Transverse colon (tissue), 4 donors: ENCODE measurements at regions not wholly inside any gene's neighbourhood (a gene's known extent, or its start where the extent isn't known, plus 50 kb on each side); places are given as distances from the start of the nearest gene placed in this dataset.

ENCODE experiments used
- DNase-seq: peaks from one replicate; pipeline ENCODE4 v3.0.0-alpha.2; 2019
- H3K27ac ChIP-seq, 4 donors: fragments of 200-600 bp; sonication (generic); 2 replicates each; pipeline ENCODE4 v1.5.1; 2016 to 2018; ENCODE audit warnings: inconsistent platforms in 4 of 4
- H3K27me3 ChIP-seq: fragments of 200-600 bp; sonication (generic); 2 replicates; pipeline ENCODE4 v1.5.1; 2017; ENCODE audit warnings: inconsistent platforms
- H3K36me3 ChIP-seq, 4 donors: fragments of 200-600 bp; sonication (generic); 2 replicates each; pipeline ENCODE4 v1.5.1; 2017 to 2019; ENCODE audit warnings: inconsistent platforms in 4 of 4
- H3K4me1 ChIP-seq, 4 donors: fragments of 200-600 bp; sonication (generic); 2 replicates each; pipeline ENCODE4 v1.5.1; 2017 to 2020; ENCODE audit warnings: inconsistent platforms in 4 of 4
- H3K4me3 ChIP-seq, 4 donors: fragments of 200-600 bp; sonication (generic); 1 replicate in 1 of 4; 2 replicates in 3 of 4; pipeline versions ENCODE4 v1.5.1 to v1.6.1; 2017 to 2019; ENCODE audit warnings: inconsistent platforms in 4 of 4
- H3K9me3 ChIP-seq, 2 donors: fragments of 200-600 bp; sonication (generic); 2 replicates each; pipeline ENCODE4 v1.5.1; 2017 to 2019; ENCODE audit warnings: inconsistent platforms in 2 of 2
- EP300 ChIP-seq: sonication (generic); formaldehyde crosslinking; IDR thresholded peaks from one replicate; pipeline ENCODE4 v1.6.1; 2017; ENCODE audit warnings: antibody characterized with exemption, low read depth
- POLR2A ChIP-seq: fragments of 450-650 bp; IDR thresholded peaks from one replicate; pipeline ENCODE4 v1.6.1; 2016; ENCODE audit warnings: antibody characterized with exemption, mild to moderate bottlenecking, moderate library complexity
- POLR2AphosphoS5 ChIP-seq, 3 donors: sonication (generic); formaldehyde crosslinking; IDR thresholded peaks; one replicate each; pipeline ENCODE4 v1.6.1; 2016; ENCODE audit warnings: antibody characterized with exemption in 3 of 3
- WGBS, 2 donors: methylation state at CpG; one replicate each; pipeline ENCODE4 v1.1.5; 2018; ENCODE audit warnings: low coverage in 1 of 2; 5-methylcytosine and 5-hydroxymethylcytosine counted together
- in situ Hi-C, 4 donors: fragments of 200-750 bp; cut with MboI; loops; one replicate each; pipeline versions ENCODE4 v1.15.0 to v1.15.1; 2017; ENCODE audit warnings: low sequenced_read_pairs in 3 of 4, low pct_ligation_motif_present in 1 of 4, low pct_unique_long_range_greater_than_20kb in 1 of 4
- intact Hi-C: fragments of 100-400 bp; cut with DNase I; formaldehyde crosslinking; loops from one replicate; pipeline ENCODE4 v1.15.1; 2023; ENCODE audit warnings: low total_unique reads
- TF ChIP-seq, protein P1 (sequence below), 5 experiments: fragments of 200-600 bp in 3 of 5; fragments of 450-650 bp in 2 of 5; sonication (generic) in 3 of 5; IDR thresholded peaks; 1 replicate in 2 of 5; 2 replicates in 3 of 5; pipeline ENCODE4 v1.5.1; 2016 to 2017; ENCODE audit warnings: antibody characterized with exemption in 5 of 5, inconsistent platforms in 3 of 5, mild to moderate bottlenecking in 2 of 5, moderate library complexity in 1 of 5

DNA sequence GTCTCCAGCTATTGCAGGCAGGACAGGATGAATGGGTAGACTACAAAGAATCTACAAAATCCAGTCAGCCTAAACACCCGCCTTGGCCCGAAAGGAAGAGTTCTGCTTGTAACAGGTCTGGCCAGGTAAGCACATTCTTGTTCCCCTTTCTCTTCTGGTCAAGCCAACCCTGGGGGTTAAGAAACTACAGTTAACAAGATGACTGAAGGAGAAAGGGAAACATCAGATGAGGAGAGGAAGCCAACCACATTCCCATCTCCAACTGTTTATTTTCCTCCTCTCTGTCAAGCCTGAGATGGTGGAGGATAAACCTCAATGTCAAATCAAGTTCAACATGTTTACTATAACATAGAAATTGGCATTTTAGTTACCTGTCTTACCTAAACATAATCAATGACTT is 198.9 kb downstream of the IPMK start:
- WGBS, 2 donors, result 86 to 93% methylated on average over 2 of the region's 2 CpGs
- TF ChIP-seq, protein P1, sequence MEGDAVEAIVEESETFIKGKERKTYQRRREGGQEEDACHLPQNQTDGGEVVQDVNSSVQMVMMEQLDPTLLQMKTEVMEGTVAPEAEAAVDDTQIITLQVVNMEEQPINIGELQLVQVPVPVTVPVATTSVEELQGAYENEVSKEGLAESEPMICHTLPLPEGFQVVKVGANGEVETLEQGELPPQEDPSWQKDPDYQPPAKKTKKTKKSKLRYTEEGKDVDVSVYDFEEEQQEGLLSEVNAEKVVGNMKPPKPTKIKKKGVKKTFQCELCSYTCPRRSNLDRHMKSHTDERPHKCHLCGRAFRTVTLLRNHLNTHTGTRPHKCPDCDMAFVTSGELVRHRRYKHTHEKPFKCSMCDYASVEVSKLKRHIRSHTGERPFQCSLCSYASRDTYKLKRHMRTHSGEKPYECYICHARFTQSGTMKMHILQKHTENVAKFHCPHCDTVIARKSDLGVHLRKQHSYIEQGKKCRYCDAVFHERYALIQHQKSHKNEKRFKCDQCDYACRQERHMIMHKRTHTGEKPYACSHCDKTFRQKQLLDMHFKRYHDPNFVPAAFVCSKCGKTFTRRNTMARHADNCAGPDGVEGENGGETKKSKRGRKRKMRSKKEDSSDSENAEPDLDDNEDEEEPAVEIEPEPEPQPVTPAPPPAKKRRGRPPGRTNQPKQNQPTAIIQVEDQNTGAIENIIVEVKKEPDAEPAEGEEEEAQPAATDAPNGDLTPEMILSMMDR (IDR thresholded peaks at IDR 0.05), result no peak
- no peak for TF ChIP-seq POLR2AphosphoS5 (IDR thresholded peaks at IDR 0.05)
- no peaks in the 10 kb centered on the region for H3K27me3 ChIP-seq
- no peaks in the 10 kb centered on the region for H3K9me3 ChIP-seq
- no peaks in the 10 kb centered on the region for H3K36me3 ChIP-seq
- in situ Hi-C loops (no loop called here), intact Hi-C loops (loop anchor here (10.0 kb wide), 1 partner anchor 1874 kb away; no protein-coding TSS in a partner anchor)
- peaks cover 0 to 12% (median 0%) of the 10 kb centered on the region in 4 donors for H3K4me1 ChIP-seq
- DNase-seq, result no peak
- H3K4me3 ChIP-seq, result no peak overlapping the region
- no peak overlapping the region for H3K27ac ChIP-seq

DNA sequence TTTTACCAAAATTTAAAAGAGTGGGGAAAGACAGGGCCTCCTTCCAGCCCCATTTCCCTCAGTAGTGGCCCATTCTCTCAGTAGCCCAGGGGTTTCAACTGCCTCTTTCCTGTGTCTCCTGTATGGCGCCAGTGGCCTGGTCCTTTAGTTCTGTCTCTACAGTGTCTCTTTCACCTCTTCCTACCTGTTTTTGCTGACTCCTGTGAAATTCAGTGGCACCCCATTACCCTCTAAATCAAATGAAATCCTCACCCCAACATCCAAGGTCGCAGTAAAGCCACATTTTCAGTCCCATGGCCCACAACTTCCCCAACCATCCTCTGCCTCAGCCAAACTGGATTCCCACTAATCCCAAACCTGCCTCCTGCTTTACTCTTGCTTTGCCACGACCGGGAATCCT is 200.7 kb downstream of the IPMK start:
- Histone ChIP-seq H3K4me3 (no peak overlapping the region), H3K27me3 (no peaks in the 10 kb centered on the region), H3K4me1 (peaks cover 0 to 17% (median 3%) of the 10 kb centered on the region in 4 donors), H3K27ac (no peak overlapping the region), H3K9me3 (no peaks in the 10 kb centered on the region), H3K36me3 (no peaks in the 10 kb centered on the region)
- 75 to 94% methylated on average over 3 of the region's 4 CpGs for WGBS, 2 donors
- no peak for TF ChIP-seq POLR2A
- TF ChIP-seq EP300, result no peak
- no peak for TF ChIP-seq POLR2AphosphoS5 (IDR thresholded peaks at IDR 0.05)
- TF ChIP-seq, protein P1 (IDR thresholded peaks at IDR 0.05), result no peak
- DNase-seq, result no peak
- intact Hi-C loops, result loop anchor here (10.0 kb wide), 1 partner anchor 1872 kb away; no protein-coding TSS in a partner anchor
- in situ Hi-C loops, result no loop called here

DNA sequence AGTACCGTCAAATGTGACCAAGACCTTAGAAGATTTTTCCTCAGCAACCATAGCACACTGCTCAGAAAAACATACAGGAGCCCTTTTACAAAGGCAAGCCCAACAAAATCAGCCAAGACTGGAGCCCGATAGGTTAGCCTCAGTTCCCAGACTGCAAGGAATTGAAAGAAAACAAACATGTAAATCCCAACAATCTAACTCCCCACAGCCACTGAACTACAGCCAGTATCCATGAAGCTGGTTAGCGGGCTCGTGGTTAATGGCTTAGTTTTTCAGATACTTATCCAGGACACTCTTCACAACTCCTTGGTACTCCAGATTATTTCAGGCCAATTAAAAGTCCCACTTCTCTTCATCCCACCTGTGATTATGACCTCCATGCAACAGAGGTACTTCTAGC is 201.6 kb downstream of the IPMK start:
- intact Hi-C loops, result loop anchor here (10.0 kb wide), 1 partner anchor 1871 kb away; no protein-coding TSS in a partner anchor
- H3K4me1 ChIP-seq, result peaks cover 0 to 17% (median 3%) of the 10 kb centered on the region in 4 donors
- TF ChIP-seq EP300 (no peak), POLR2A (no peak), POLR2AphosphoS5 (IDR thresholded peaks at IDR 0.05) (no peak)
- TF ChIP-seq, protein P1 (IDR thresholded peaks at IDR 0.05), result no peak
- no peaks in the 10 kb centered on the region for H3K27me3 ChIP-seq
- in situ Hi-C loops, result no loop called here
- no peak overlapping the region for H3K4me3 ChIP-seq
- H3K27ac ChIP-seq, result no peak overlapping the region
- H3K9me3 ChIP-seq, result no peaks in the 10 kb centered on the region
- WGBS, 2 donors, result 50 to 62% methylated on average over 3 to 4 of the region's 4 CpGs
- H3K36me3 ChIP-seq, result no peaks in the 10 kb centered on the region
- DNase-seq, result no peak

DNA sequence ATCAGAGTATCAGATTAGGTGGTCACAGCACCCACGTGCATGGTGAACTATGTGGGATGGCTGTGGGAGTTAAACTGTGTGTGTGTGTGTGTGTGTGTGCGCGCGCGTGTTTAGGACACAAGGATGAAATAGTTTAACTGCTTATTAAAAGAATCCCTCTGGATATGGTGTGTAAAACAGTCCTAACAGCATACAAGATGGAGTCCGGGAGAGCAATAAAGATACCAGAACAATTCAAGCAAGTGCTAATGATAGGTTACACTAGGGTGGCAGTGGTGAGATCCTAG is 202.2 kb downstream of the IPMK start:
- no peak for DNase-seq
- peaks cover 0 to 17% (median 3%) of the 10 kb centered on the region in 4 donors for H3K4me1 ChIP-seq
- no peaks in the 10 kb centered on the region for H3K9me3 ChIP-seq
- no peak overlapping the region for H3K27ac ChIP-seq
- 17 to 56% methylated on average over 1 to 6 of the region's 6 CpGs for WGBS, 2 donors
- intact Hi-C loops (loop anchor here (10.0 kb wide), 1 partner anchor 1871 kb away; no protein-coding TSS in a partner anchor), in situ Hi-C loops (no loop called here)
- no peaks in the 10 kb centered on the region for H3K27me3 ChIP-seq
- no peak overlapping the region for H3K4me3 ChIP-seq
- TF ChIP-seq EP300 (no peak), POLR2AphosphoS5 (IDR thresholded peaks at IDR 0.05) (no peak), POLR2A (no peak)
- TF ChIP-seq, protein P1 (IDR thresholded peaks at IDR 0.05), result no peak
- no peaks in the 10 kb centered on the region for H3K36me3 ChIP-seq
